GM12878 (cell line): ENCODE measurements at regions not wholly inside any gene's neighbourhood (a gene's known extent, or its start where the extent isn't known, plus 50 kb on each side); places are given as distances from the start of the nearest gene placed in this dataset.

Experiments
- ATAC-seq: fragments of 200-7000 bp; cut with Tn5 transposase; 3 replicates; pipeline ENCODE4 v1.9.1; 2020; ENCODE audit warnings: mild to moderate bottlenecking, moderate library complexity
- BruUV-seq: library from RNA; stranded (reverse); fragments of 400-500 nt; replicated peaks from 2 replicates; lab custom pipeline; 2021; lab: Mats Ljungman, UMichigan
- CTCF ChIA-PET: fragments of 300-600 bp; sonication (Branson Sonifier 250); formaldehyde crosslinking; extraction: SDS; loops from one replicate; lab custom pipeline; 2021; ENCODE audit warnings: inconsistent platforms; lab: Yijun Ruan, JAX
- POLR2A ChIA-PET: fragments of 350-600 bp; formaldehyde crosslinking; extraction: SDS; loops from one replicate; lab custom pipeline; 2021; ENCODE audit warnings: inconsistent platforms; lab: Charles Lee
- RAD21 ChIA-PET: fragments of 300-600 bp; sonication (Branson Sonifier 250); formaldehyde crosslinking; loops from one replicate; lab custom pipeline; 2023; ENCODE audit warnings: antibody characterized with exemption; ENCODE audit not compliant: unreplicated experiment; lab: Charles Lee
- SMC1A ChIA-PET: fragments of 300-600 bp; sonication (Branson Sonifier 250); formaldehyde crosslinking; loops from one replicate; lab custom pipeline; 2023; ENCODE audit not compliant: unreplicated experiment, uncharacterized antibody; lab: Charles Lee
- DNase-seq: peaks from one replicate; pipeline ENCODE4 v3.0.0-alpha.2; 2011; ENCODE audit warnings: low read depth, low spot score
- FAIRE-seq: peaks from 3 replicates; lab custom pipeline; 2011; peaks lifted over from hg19 to GRCh38; lab: Jason Lieb, UNC
- H2AFZ ChIP-seq: 2 replicates; pipeline ENCODE4 v1.6.0; 2011; ENCODE audit warnings: low read depth, low read length, control low read depth; ENCODE audit not compliant: control insufficient read depth
- H3K27ac ChIP-seq: 2 replicates; pipeline ENCODE4 v1.5.1; 2011; ENCODE audit warnings: control low read depth; ENCODE audit not compliant: control insufficient read depth, insufficient read depth
- H3K27me3 ChIP-seq, 2 experiments: replicated peaks in 1 of 2; 2 replicates each; pipeline versions ENCODE4 v1.6.0 to v1.6.1; 2011; ENCODE audit warnings: low read length in 1 of 2; ENCODE audit not compliant: control insufficient read depth in 2 of 2, insufficient read depth in 2 of 2
- H3K36me3 ChIP-seq, 2 experiments: 2 replicates each; pipeline ENCODE4 v1.5.1; 2011; ENCODE audit warnings: low read length in 1 of 2; ENCODE audit not compliant: control insufficient read depth in 2 of 2, insufficient read depth in 2 of 2
- H3K4me1 ChIP-seq: 2 replicates; pipeline ENCODE4 v1.6.1; 2011; ENCODE audit warnings: mild to moderate bottlenecking, low read length, moderate library complexity, mixed read lengths; ENCODE audit not compliant: control insufficient read depth, insufficient read depth
- H3K4me2 ChIP-seq: 2 replicates; pipeline ENCODE4 v1.6.0; 2011; ENCODE audit warnings: control low read depth; ENCODE audit not compliant: control insufficient read depth, insufficient read depth
- H3K4me3 ChIP-seq: fragments of 200-600 bp; sonication (generic); 2 replicates; pipeline ENCODE4 v1.5.1; 2016
- H3K79me2 ChIP-seq: 2 replicates; pipeline ENCODE4 v1.6.0; 2011; ENCODE audit warnings: low read length; ENCODE audit not compliant: control insufficient read depth, insufficient read depth
- H3K9ac ChIP-seq: 2 replicates; pipeline ENCODE4 v1.8.0; 2011; ENCODE audit warnings: low read length, control low read depth, mixed read lengths; ENCODE audit not compliant: control insufficient read depth, insufficient read depth
- H3K9me3 ChIP-seq: replicated peaks from 3 replicates; pipeline ENCODE4 v1.5.1; 2011; ENCODE audit warnings: mild to moderate bottlenecking, low read length; ENCODE audit not compliant: control insufficient read depth, insufficient read depth
- H4K20me1 ChIP-seq: 2 replicates; pipeline ENCODE4 v1.6.0; 2011; ENCODE audit not compliant: control insufficient read depth, insufficient read depth
- FOXK2 ChIP-seq: fragments of 450-650 bp; IDR thresholded peaks from 2 replicates; pipeline ENCODE4 v1.6.1; 2017; ENCODE audit warnings: mild to moderate bottlenecking, moderate library complexity
- HDAC6 ChIP-seq: fragments of 200-600 bp; sonication (generic); IDR thresholded peaks from one replicate; pipeline ENCODE4 v1.8.0; 2017; ENCODE audit warnings: antibody characterized with exemption; ENCODE audit not compliant: unreplicated experiment
- IRF4 ChIP-seq: IDR thresholded peaks from 2 replicates; pipeline ENCODE4 v1.6.1; 2011; ENCODE audit warnings: low read depth, low read length
- MYC ChIP-seq: IDR thresholded peaks from 2 replicates; pipeline ENCODE4 v1.6.1; 2011; ENCODE audit warnings: mild to moderate bottlenecking, low read length, moderate library complexity, inconsistent platforms; ENCODE audit not compliant: insufficient read depth, insufficient replicate concordance, insufficient read length, severe bottlenecking
- POU2F2 ChIP-seq: IDR thresholded peaks from 3 replicates; pipeline ENCODE4 v1.6.1; 2011; ENCODE audit warnings: low read depth, mild to moderate bottlenecking, low read length, borderline replicate concordance
- RAD21 ChIP-seq: IDR thresholded peaks from 2 replicates; pipeline ENCODE4 v1.6.1; 2011; ENCODE audit warnings: mild to moderate bottlenecking, low read depth, low read length, moderate library complexity; ENCODE audit not compliant: insufficient read depth
- RELA ChIP-seq: fragments of 450-650 bp; IDR thresholded peaks from 2 replicates; pipeline ENCODE4 v1.8.0; 2014; ENCODE audit warnings: borderline replicate concordance; ENCODE audit not compliant: partially characterized antibody
- SIX5 ChIP-seq: IDR thresholded peaks from 2 replicates; pipeline ENCODE4 v1.6.1; 2011; ENCODE audit warnings: mild to moderate bottlenecking, low read depth, low read length, moderate library complexity; ENCODE audit not compliant: severe bottlenecking
- SMC3 ChIP-seq: IDR thresholded peaks from 2 replicates; pipeline ENCODE4 v1.6.1; 2011; ENCODE audit warnings: low read length, improper control_type of control experiment, borderline replicate concordance
- ZNF217 ChIP-seq: fragments of 450-650 bp; IDR thresholded peaks from 2 replicates; pipeline ENCODE4 v1.6.1; 2017; ENCODE audit warnings: antibody characterized with exemption, mild to moderate bottlenecking
- ZSCAN29 ChIP-seq: fragments of 450-650 bp; IDR thresholded peaks from 2 replicates; pipeline ENCODE4 v1.6.1; 2017; ENCODE audit warnings: mild to moderate bottlenecking, moderate library complexity
- in situ Hi-C: fragments of 300-500 bp; cut with MboI; formaldehyde crosslinking; loops from 9 replicates; pipeline ENCODE4 v1.14.3; 2018; ENCODE audit warnings: mixed read lengths
- intact Hi-C: fragments of 100-400 bp; cut with micrococcal nuclease; formaldehyde crosslinking; loops from one replicate; pipeline ENCODE4 v1.14.2; 2022; ENCODE audit not compliant: unreplicated experiment
- TF ChIP-seq, protein P1 (sequence below): fragments of 450-650 bp; IDR thresholded peaks from 2 replicates; pipeline ENCODE4 v1.6.1; 2014; ENCODE audit warnings: mild to moderate bottlenecking
- TF ChIP-seq, protein P2 (sequence below): IDR thresholded peaks from 2 replicates; pipeline ENCODE4 v1.6.1; 2012; ENCODE audit warnings: low read depth, low read length, improper control_type of control experiment
- TF ChIP-seq, protein P3 (sequence below): fragments of 150-350 bp; IDR thresholded peaks from 2 replicates; pipeline ENCODE4 v1.6.1; 2016; ENCODE audit warnings: low read depth, low read length
- TF ChIP-seq, protein P4 (sequence below): fragments of 450-650 bp; IDR thresholded peaks from 2 replicates; pipeline ENCODE4 v1.6.1; 2017; ENCODE audit warnings: mild to moderate bottlenecking
- TF ChIP-seq, protein P5 (sequence below): fragments of 450-650 bp; IDR thresholded peaks from 2 replicates; pipeline ENCODE4 v1.6.1; 2017; ENCODE audit warnings: low read depth, mild to moderate bottlenecking, moderate library complexity

DNA sequence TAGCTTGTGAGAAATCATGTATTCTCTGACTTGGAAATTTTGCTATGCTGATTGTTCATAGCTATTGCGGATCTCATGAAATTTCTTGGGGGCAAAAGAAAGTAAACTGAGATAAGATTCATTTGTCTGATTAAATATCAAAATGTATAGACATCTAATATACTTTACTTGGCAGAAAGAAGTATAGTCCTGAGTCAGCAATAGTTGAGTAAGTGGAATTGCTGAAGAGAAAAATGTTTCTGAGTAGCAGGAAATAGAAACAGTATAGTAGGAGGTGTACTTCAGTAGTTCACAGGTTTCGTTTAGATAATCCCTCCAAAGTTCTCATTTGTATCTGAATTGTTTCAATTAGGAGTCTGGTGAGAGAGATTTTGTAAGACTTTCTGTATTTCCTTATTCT, 705.9 kb downstream of the MCTP2 start (continued):
- no peak for TF ChIP-seq FOXK2
- no peak for TF ChIP-seq MYC
- no peak for TF ChIP-seq SIX5
- no peak for TF ChIP-seq HDAC6

DNA sequence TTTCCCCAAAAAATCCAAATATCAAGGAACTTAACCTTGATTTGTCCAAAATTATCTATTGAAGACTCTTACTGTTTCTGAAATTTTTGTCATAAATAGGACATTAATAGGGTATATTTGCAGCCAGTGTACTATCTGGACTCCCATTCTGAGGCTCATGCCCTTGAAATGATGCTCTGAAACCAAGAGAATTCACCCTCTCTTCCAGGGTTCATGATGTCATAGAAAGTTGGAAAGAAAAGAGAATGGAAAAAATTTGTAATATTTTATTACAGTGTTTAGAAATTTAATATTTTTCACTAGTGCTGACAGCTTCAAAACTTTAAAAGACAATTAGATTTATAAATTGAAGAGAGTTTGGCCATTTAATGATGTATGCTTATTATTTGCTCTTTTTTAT, 712.5 kb downstream of the MCTP2 start:
- Histone ChIP-seq H3K4me2 (no peak overlapping the region), H3K4me1 (no peaks in the 10 kb centered on the region), H2AFZ (no peak overlapping the region), H3K79me2 (no peaks in the 10 kb centered on the region), H3K36me3 (no peaks in the 10 kb centered on the region), H3K4me3 (no peak overlapping the region), H4K20me1 (no peaks in the 10 kb centered on the region), H3K9me3 (no peaks in the 10 kb centered on the region), H3K27ac (no peak overlapping the region), H3K27me3 (no peaks in the 10 kb centered on the region), H3K9ac (no peak overlapping the region)
- intact Hi-C loops = no loop called here
- ChIA-PET POLR2A (no interaction called here), SMC1A (no interaction called here), RAD21 (no interaction called here), CTCF (no interaction called here)
- ATAC-seq (no peak), DNase-seq (no peak), FAIRE-seq (no peak)
- BruUV-seq = no TSS peak
- in situ Hi-C loops = no loop called here
- TF ChIP-seq, protein P1, sequence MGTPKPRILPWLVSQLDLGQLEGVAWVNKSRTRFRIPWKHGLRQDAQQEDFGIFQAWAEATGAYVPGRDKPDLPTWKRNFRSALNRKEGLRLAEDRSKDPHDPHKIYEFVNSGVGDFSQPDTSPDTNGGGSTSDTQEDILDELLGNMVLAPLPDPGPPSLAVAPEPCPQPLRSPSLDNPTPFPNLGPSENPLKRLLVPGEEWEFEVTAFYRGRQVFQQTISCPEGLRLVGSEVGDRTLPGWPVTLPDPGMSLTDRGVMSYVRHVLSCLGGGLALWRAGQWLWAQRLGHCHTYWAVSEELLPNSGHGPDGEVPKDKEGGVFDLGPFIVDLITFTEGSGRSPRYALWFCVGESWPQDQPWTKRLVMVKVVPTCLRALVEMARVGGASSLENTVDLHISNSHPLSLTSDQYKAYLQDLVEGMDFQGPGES = no peak
- TF ChIP-seq ZSCAN29 = no peak
- TF ChIP-seq, protein P2, sequence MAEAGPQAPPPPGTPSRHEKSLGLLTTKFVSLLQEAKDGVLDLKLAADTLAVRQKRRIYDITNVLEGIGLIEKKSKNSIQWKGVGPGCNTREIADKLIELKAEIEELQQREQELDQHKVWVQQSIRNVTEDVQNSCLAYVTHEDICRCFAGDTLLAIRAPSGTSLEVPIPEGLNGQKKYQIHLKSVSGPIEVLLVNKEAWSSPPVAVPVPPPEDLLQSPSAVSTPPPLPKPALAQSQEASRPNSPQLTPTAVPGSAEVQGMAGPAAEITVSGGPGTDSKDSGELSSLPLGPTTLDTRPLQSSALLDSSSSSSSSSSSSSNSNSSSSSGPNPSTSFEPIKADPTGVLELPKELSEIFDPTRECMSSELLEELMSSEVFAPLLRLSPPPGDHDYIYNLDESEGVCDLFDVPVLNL = no peak
- TF ChIP-seq, protein P3, sequence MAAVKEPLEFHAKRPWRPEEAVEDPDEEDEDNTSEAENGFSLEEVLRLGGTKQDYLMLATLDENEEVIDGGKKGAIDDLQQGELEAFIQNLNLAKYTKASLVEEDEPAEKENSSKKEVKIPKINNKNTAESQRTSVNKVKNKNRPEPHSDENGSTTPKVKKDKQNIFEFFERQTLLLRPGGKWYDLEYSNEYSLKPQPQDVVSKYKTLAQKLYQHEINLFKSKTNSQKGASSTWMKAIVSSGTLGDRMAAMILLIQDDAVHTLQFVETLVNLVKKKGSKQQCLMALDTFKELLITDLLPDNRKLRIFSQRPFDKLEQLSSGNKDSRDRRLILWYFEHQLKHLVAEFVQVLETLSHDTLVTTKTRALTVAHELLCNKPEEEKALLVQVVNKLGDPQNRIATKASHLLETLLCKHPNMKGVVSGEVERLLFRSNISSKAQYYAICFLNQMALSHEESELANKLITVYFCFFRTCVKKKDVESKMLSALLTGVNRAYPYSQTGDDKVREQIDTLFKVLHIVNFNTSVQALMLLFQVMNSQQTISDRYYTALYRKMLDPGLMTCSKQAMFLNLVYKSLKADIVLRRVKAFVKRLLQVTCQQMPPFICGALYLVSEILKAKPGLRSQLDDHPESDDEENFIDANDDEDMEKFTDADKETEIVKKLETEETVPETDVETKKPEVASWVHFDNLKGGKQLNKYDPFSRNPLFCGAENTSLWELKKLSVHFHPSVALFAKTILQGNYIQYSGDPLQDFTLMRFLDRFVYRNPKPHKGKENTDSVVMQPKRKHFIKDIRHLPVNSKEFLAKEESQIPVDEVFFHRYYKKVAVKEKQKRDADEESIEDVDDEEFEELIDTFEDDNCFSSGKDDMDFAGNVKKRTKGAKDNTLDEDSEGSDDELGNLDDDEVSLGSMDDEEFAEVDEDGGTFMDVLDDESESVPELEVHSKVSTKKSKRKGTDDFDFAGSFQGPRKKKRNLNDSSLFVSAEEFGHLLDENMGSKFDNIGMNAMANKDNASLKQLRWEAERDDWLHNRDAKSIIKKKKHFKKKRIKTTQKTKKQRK = no peak
- TF ChIP-seq RAD21 = no peak
- TF ChIP-seq, protein P4, sequence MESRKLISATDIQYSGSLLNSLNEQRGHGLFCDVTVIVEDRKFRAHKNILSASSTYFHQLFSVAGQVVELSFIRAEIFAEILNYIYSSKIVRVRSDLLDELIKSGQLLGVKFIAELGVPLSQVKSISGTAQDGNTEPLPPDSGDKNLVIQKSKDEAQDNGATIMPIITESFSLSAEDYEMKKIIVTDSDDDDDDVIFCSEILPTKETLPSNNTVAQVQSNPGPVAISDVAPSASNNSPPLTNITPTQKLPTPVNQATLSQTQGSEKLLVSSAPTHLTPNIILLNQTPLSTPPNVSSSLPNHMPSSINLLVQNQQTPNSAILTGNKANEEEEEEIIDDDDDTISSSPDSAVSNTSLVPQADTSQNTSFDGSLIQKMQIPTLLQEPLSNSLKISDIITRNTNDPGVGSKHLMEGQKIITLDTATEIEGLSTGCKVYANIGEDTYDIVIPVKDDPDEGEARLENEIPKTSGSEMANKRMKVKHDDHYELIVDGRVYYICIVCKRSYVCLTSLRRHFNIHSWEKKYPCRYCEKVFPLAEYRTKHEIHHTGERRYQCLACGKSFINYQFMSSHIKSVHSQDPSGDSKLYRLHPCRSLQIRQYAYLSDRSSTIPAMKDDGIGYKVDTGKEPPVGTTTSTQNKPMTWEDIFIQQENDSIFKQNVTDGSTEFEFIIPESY = no peak
- no peak for TF ChIP-seq SMC3
- TF ChIP-seq POU2F2 = no peak
- TF ChIP-seq, protein P5, sequence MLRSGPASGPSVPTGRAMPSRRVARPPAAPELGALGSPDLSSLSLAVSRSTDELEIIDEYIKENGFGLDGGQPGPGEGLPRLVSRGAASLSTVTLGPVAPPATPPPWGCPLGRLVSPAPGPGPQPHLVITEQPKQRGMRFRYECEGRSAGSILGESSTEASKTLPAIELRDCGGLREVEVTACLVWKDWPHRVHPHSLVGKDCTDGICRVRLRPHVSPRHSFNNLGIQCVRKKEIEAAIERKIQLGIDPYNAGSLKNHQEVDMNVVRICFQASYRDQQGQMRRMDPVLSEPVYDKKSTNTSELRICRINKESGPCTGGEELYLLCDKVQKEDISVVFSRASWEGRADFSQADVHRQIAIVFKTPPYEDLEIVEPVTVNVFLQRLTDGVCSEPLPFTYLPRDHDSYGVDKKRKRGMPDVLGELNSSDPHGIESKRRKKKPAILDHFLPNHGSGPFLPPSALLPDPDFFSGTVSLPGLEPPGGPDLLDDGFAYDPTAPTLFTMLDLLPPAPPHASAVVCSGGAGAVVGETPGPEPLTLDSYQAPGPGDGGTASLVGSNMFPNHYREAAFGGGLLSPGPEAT = no peak
- no peak for TF ChIP-seq ZNF217
- no peak for TF ChIP-seq IRF4
- no peak for TF ChIP-seq RELA
